Neural crest cell (in vitro differentiated cells): ENCODE measurements at regions not wholly inside any gene's neighbourhood (a gene's known extent, or its start where the extent isn't known, plus 50 kb on each side); places are given as distances from the start of the nearest gene placed in this dataset.
"Not testable (repeated sequence)": the region's sequence is repeated elsewhere in the genome, so short reads cannot be mapped to it uniquely, and the experiment has no call there.

Source experiments
- DNase-seq: peaks from one replicate; pipeline ENCODE4 v3.0.0; 2021; ENCODE audit warnings: low read depth, mixed read lengths, low spot score
- H3K27ac Mint-ChIP-seq: one replicate; pipeline ENCODE4 v1.8.0; 2021; ENCODE audit warnings: mild to moderate bottlenecking, mixed read lengths; ENCODE audit not compliant: unreplicated experiment
- H3K27me3 Mint-ChIP-seq: 2 replicates; pipeline ENCODE4 v1.8.0; 2021; ENCODE audit warnings: low read depth, mild to moderate bottlenecking, mixed read lengths
- H3K36me3 Mint-ChIP-seq: 2 replicates; pipeline ENCODE4 v1.8.0; 2021; ENCODE audit warnings: low read depth, mild to moderate bottlenecking, mixed read lengths
- H3K4me1 Mint-ChIP-seq: 2 replicates; pipeline ENCODE4 v1.8.0; 2021; ENCODE audit warnings: mixed read lengths
- H3K4me3 Mint-ChIP-seq: one replicate; pipeline ENCODE4 v1.8.0; 2021; ENCODE audit warnings: mild to moderate bottlenecking, mixed read lengths
- H3K9me3 Mint-ChIP-seq: 2 replicates; pipeline ENCODE4 v1.8.0; 2021; ENCODE audit warnings: mixed read lengths
- CTCF ChIP-seq: fragments of 200-600 bp; sonication (generic); conservative IDR thresholded peaks from 2 replicates; pipeline ENCODE4 v1.5.0; 2021; ENCODE audit warnings: antibody characterized with exemption, mild to moderate bottlenecking

- Mint-ChIP-seq H3K27ac (no peak overlapping the region), H3K4me1 (peaks cover 5% of the 10 kb centered on the region), H3K27me3 (no peaks in the 10 kb centered on the region), H3K4me3 (no peak overlapping the region), H3K9me3 (peaks cover 7% of the 10 kb centered on the region), H3K36me3 (peaks cover 7% of the 10 kb centered on the region)
- no peak for TF ChIP-seq CTCF
- DNase-seq = no peak
These were observed 408.9 kb upstream of the RGMB start for GRCh38 chr5:98364549-98364948.

DNA sequence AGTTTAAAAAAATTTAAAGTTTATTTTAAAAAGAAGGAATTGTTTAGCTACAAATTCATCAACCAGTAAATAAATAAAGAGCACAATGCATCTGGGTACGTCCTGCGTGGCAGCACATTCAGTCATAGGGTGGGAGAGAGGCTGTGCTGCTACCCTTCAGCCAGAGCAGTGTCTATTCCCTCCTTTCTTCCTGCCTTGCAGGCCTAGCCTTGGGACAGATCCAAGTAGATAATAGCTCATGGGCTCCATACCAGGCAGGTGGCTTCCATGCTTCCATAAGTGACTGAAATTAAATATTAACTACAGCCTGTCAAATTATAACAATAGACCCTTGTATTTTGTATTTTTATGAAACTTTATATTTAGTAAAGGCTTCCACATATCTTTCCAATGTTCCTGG, 408.3 kb upstream of the RGMB start:
- Mint-ChIP-seq H3K36me3 (peaks cover under 1% of the 10 kb centered on the region), H3K27ac (no peak overlapping the region), H3K4me1 (peaks cover 5% of the 10 kb centered on the region), H3K27me3 (no peaks in the 10 kb centered on the region), H3K9me3 (peaks cover 4% of the 10 kb centered on the region), H3K4me3 (no peak overlapping the region)
- DNase-seq = no peak
- TF ChIP-seq CTCF = no peak

DNA sequence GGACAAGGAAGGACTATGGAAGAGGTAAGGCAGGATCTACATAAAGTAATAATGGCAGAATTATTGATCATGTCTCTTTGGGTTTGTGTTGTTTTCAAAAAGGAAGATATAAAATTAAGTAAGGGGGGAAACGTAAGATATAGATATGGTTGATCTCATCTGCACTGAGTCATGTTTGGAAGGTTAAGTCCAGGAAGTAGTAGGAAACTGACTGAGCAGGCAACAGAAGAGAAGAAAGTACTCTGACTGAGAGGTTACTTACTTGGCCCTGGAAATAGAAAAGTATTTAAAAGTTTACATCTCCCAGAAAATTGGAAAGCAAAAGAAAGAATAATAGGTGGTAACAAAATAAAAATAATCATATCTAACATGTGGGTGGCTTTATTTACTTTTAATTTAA, 405.3 kb upstream of the RGMB start:
- no peak for DNase-seq
- Mint-ChIP-seq H3K4me3 (no peak overlapping the region), H3K4me1 (peaks cover 5% of the 10 kb centered on the region), H3K36me3 (no peaks in the 10 kb centered on the region), H3K9me3 (peaks cover 7% of the 10 kb centered on the region), H3K27me3 (no peaks in the 10 kb centered on the region), H3K27ac (peak overlapping the region; percentile 65)
- TF ChIP-seq CTCF = no peak

DNA sequence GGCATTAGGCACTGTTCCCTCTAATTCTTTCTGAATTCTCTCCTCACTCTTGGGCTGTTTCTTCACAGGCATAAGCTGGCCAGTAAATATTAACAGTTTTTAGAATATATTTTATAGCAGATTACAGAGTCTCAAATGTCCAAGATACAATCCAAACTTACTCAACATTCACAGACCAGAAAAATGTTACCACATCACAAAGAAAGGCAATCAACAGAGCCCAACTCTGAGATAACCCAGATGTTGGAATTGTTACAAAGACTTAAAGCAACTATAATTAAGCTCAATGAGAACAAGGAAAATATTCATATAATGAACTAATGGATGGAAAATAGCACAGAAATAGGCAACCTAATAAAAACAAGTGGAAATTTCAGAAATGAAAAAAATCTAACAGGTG, 401.1 kb upstream of the RGMB start:
- no peak for TF ChIP-seq CTCF
- H3K27me3 Mint-ChIP-seq = no peaks in the 10 kb centered on the region
- peaks cover 12% of the 10 kb centered on the region for H3K4me1 Mint-ChIP-seq
- no peak overlapping the region for H3K4me3 Mint-ChIP-seq
- no peak overlapping the region for H3K27ac Mint-ChIP-seq
- DNase-seq = no peak
- H3K9me3 Mint-ChIP-seq = peaks cover 7% of the 10 kb centered on the region
- H3K36me3 Mint-ChIP-seq = no peaks in the 10 kb centered on the region

GRCh38 chr5:98391921-98392625, 381.4 kb upstream of the RGMB start:
- no peak for TF ChIP-seq CTCF
- Mint-ChIP-seq H3K27me3 (no peaks in the 10 kb centered on the region), H3K4me1 (peaks cover 8% of the 10 kb centered on the region), H3K4me3 (no peak overlapping the region), H3K36me3 (peaks cover 2% of the 10 kb centered on the region), H3K27ac (no peak overlapping the region), H3K9me3 (peaks cover 3% of the 10 kb centered on the region)
- DNase-seq = no peak

GRCh38 chr5:98393205-98393604, 380.3 kb upstream of the RGMB start:
- H3K4me3 Mint-ChIP-seq, H3K4me1 Mint-ChIP-seq, DNase-seq, H3K27me3 Mint-ChIP-seq, H3K9me3 Mint-ChIP-seq, H3K36me3 Mint-ChIP-seq, H3K27ac Mint-ChIP-seq: not testable (repeated sequence)
